HepG2 (cell line): ENCODE measurements at regions not wholly inside any gene's neighbourhood (a gene's known extent, or its start where the extent isn't known, plus 50 kb on each side); places are given as distances from the start of the nearest gene placed in this dataset.

ENCODE experiments used
- ATAC-seq: fragments of 200-7000 bp; cut with Tn5 transposase; 3 replicates; pipeline ENCODE4 v1.9.1; 2020; ENCODE audit warnings: mild to moderate bottlenecking, moderate library complexity
- BruUV-seq: library from RNA; stranded (reverse); fragments of 400-500 nt; replicated peaks from 2 replicates; lab custom pipeline; 2021; lab: Mats Ljungman, UMichigan
- CTCF ChIA-PET: fragments of 300-600 bp; formaldehyde crosslinking; extraction: SDS; loops from one replicate; lab custom pipeline; 2021; ENCODE audit warnings: low total read pairs, inconsistent platforms, low intra/inter-chr PET ratio; lab: Yijun Ruan, JAX
- POLR2A ChIA-PET: fragments of 350-600 bp; sonication (Branson Sonifier 250); formaldehyde crosslinking; loops from one replicate; lab custom pipeline; 2020; ENCODE audit warnings: antibody characterized with exemption, inconsistent platforms; lab: Yijun Ruan, JAX
- DNase-seq: peaks from one replicate; pipeline ENCODE4 v3.0.0-alpha.2; 2015; ENCODE audit warnings: low spot score
- FAIRE-seq: peaks from 3 replicates; lab custom pipeline; 2011; peaks lifted over from hg19 to GRCh38; lab: Jason Lieb, UNC
- H2AFZ ChIP-seq: one replicate; pipeline ENCODE4 v1.6.1; 2011; ENCODE audit warnings: low read length, inconsistent platforms
- H3K27ac ChIP-seq: fragments of 300-600 bp; 3 replicates; pipeline ENCODE4 v1.8.0; 2011; ENCODE audit warnings: mixed run types, mild to moderate bottlenecking, mixed read lengths, low read length, inconsistent platforms; ENCODE audit not compliant: insufficient read depth; ENCODE audit errors: extremely low read length
- H3K27me3 ChIP-seq, 2 experiments: fragments of 200-600 bp in 1 of 2; 2 replicates in 1 of 2; 3 replicates in 1 of 2; pipeline versions ENCODE4 v1.6.0 to v1.8.0; 2011; ENCODE audit warnings: low read length in 2 of 2, mild to moderate bottlenecking in 2 of 2, moderate library complexity in 2 of 2, inconsistent platforms in 1 of 2; ENCODE audit not compliant: insufficient read depth in 2 of 2, control insufficient read depth in 1 of 2
- H3K36me3 ChIP-seq, 2 experiments: fragments of 200-600 bp in 1 of 2; replicated peaks in 1 of 2; 2 replicates in 1 of 2; 3 replicates in 1 of 2; pipeline versions ENCODE4 v1.5.1 to v1.8.0; 2011; ENCODE audit warnings: low read length in 2 of 2, inconsistent platforms in 1 of 2; ENCODE audit not compliant: insufficient read depth in 2 of 2, control insufficient read depth in 1 of 2
- H3K4me1 ChIP-seq: 2 replicates; pipeline ENCODE4 v1.5.1; 2012; ENCODE audit warnings: low read length, inconsistent platforms; ENCODE audit not compliant: insufficient read depth
- H3K4me2 ChIP-seq: 2 replicates; pipeline ENCODE4 v1.6.0; 2011; ENCODE audit warnings: low read depth, low read length, inconsistent platforms
- H3K4me3 ChIP-seq, 3 experiments: fragments of 200-600 bp in 1 of 3; sonication (generic), shearing (Covaris generic) in 1 of 3; replicated peaks in 1 of 3; 2 replicates each; pipeline ENCODE4 v1.5.1; 2011 to 2016; ENCODE audit warnings: low read length in 3 of 3, inconsistent platforms in 2 of 3, low read depth in 2 of 3, mild to moderate bottlenecking in 2 of 3, control low read depth in 1 of 3, mixed read lengths in 1 of 3; ENCODE audit not compliant: insufficient read depth in 1 of 3
- H3K79me2 ChIP-seq: one replicate; pipeline ENCODE4 v1.6.1; 2011; ENCODE audit warnings: low read length, inconsistent platforms; ENCODE audit not compliant: insufficient read depth
- H3K9ac ChIP-seq: 2 replicates; pipeline ENCODE4 v1.6.0; 2011; ENCODE audit warnings: mild to moderate bottlenecking, low read depth, low read length, inconsistent platforms; ENCODE audit not compliant: insufficient read depth
- H3K9me3 ChIP-seq: 2 replicates; pipeline ENCODE4 v1.5.1; 2012; ENCODE audit warnings: mild to moderate bottlenecking, low read length
- H4K20me1 ChIP-seq: 2 replicates; pipeline ENCODE4 v1.6.0; 2011; ENCODE audit warnings: inconsistent platforms, mild to moderate bottlenecking, low read length, moderate library complexity; ENCODE audit not compliant: insufficient read depth
- E2F5 ChIP-seq: sonication (generic); formaldehyde crosslinking; conservative IDR thresholded peaks from 2 replicates; pipeline ENCODE4 v1.4.0; 2020; ENCODE audit warnings: missing genetic modification reagents
- HNF1A ChIP-seq, 2 experiments: sonication (generic) in 1 of 2; formaldehyde crosslinking in 1 of 2; IDR thresholded peaks; 2 replicates each; pipeline versions ENCODE4 v1.4.0 to v1.6.1; 2016 to 2020; ENCODE audit warnings: borderline replicate concordance in 1 of 2, low read depth in 1 of 2, mild to moderate bottlenecking in 1 of 2, missing genetic modification reagents in 1 of 2
- POLR2G ChIP-seq: fragments of 200-400 bp; formaldehyde crosslinking; IDR thresholded peaks from 2 replicates; pipeline ENCODE4 v1.6.1; 2018; ENCODE audit warnings: mild to moderate bottlenecking, low read depth, low read length, moderate library complexity
- ZFAT ChIP-seq: sonication (generic); formaldehyde crosslinking; conservative IDR thresholded peaks from 2 replicates; pipeline ENCODE4 v1.8.1; 2023; ENCODE audit warnings: missing genetic modification reagents, inconsistent platforms
- ZFP91 ChIP-seq: sonication (generic); formaldehyde crosslinking; IDR thresholded peaks from 2 replicates; pipeline ENCODE4 v1.9.0; 2022; ENCODE audit warnings: missing genetic modification reagents, mild to moderate bottlenecking, borderline replicate concordance
- ZNF512B ChIP-seq: sonication (generic); formaldehyde crosslinking; IDR thresholded peaks from 2 replicates; pipeline ENCODE4 v1.5.1; 2020; ENCODE audit warnings: missing genetic modification reagents, mild to moderate bottlenecking, borderline replicate concordance
- ZNF614 ChIP-seq: IDR thresholded peaks from 2 replicates; pipeline ENCODE4 v1.6.1; 2018; ENCODE audit warnings: missing biosample characterization, missing genetic modification reagents, inconsistent platforms, borderline replicate concordance
- WGBS: methylation state at CpG from one replicate; pipeline ENCODE4 v1.1.6; 2017; ENCODE audit warnings: low lambda C conversion rate; 5-methylcytosine and 5-hydroxymethylcytosine counted together
- in situ Hi-C: cut with HindIII; loops from 2 replicates; pipeline ENCODE4 v1.10.0; 2017; ENCODE audit warnings: low pct_unique_long_range_greater_than_20kb; ENCODE audit not compliant: extremely low pct_ligation_motif_present
- intact Hi-C: fragments of 100-400 bp; cut with micrococcal nuclease; formaldehyde crosslinking; loops from one replicate; pipeline ENCODE4 v1.10.0; 2022; ENCODE audit not compliant: unreplicated experiment

GRCh38 chr18:44392933-44393332 is 287.8 kb upstream of the SETBP1 start:
- H3K9ac ChIP-seq: no peak overlapping the region
- no peak for DNase-seq
- H3K4me3 ChIP-seq: no peak overlapping the region
- ChIA-PET CTCF (no interaction called here), POLR2A (no interaction called here)
- intact Hi-C loops (no loop called here), in situ Hi-C loops (no loop called here)
- H3K27ac ChIP-seq: no peak overlapping the region
- H4K20me1 ChIP-seq: no peaks in the 10 kb centered on the region
- peaks cover 79% of the 10 kb centered on the region for H3K9me3 ChIP-seq
- H2AFZ ChIP-seq: no peak overlapping the region
- H3K4me1 ChIP-seq: no peaks in the 10 kb centered on the region
- no TSS peak for BruUV-seq
- H3K4me2 ChIP-seq: no peak overlapping the region
- ATAC-seq: no peak
- H3K27me3 ChIP-seq: no peaks in the 10 kb centered on the region
- H3K79me2 ChIP-seq: no peaks in the 10 kb centered on the region
- FAIRE-seq: no peak
- no peaks in the 10 kb centered on the region for H3K36me3 ChIP-seq
- no peak for TF ChIP-seq HNF1A (IDR thresholded peaks at IDR 0.05; ENCODE audit: low read depth)
- no peak for TF ChIP-seq HNF1A (CRISPR knock-in tag; IDR thresholded peaks at IDR 0.05; ENCODE audit: borderline replicate concordance)
- no peak for TF ChIP-seq ZNF614 (CRISPR knock-in tag)

GRCh38 chr18:44393406-44393805 is 287.3 kb upstream of the SETBP1 start:
- no peaks in the 10 kb centered on the region for H3K79me2 ChIP-seq
- 24% methylated on average over 2 of the region's 2 CpGs for WGBS
- no peak overlapping the region for H2AFZ ChIP-seq
- FAIRE-seq (no peak), DNase-seq (no peak), ATAC-seq (no peak)
- no peaks in the 10 kb centered on the region for H4K20me1 ChIP-seq
- no peak overlapping the region for H3K9ac ChIP-seq
- intact Hi-C loops (no loop called here), in situ Hi-C loops (no loop called here)
- no peaks in the 10 kb centered on the region for H3K36me3 ChIP-seq
- CTCF ChIA-PET: no interaction called here
- no TSS peak for BruUV-seq
- H3K4me3 ChIP-seq: no peak overlapping the region
- H3K4me1 ChIP-seq: no peaks in the 10 kb centered on the region
- POLR2A ChIA-PET: no interaction called here
- no peak overlapping the region for H3K27ac ChIP-seq
- H3K27me3 ChIP-seq: no peaks in the 10 kb centered on the region
- H3K4me2 ChIP-seq: no peak overlapping the region
- peaks cover 75% of the 10 kb centered on the region for H3K9me3 ChIP-seq
- no peak for TF ChIP-seq ZNF512B (CRISPR knock-in tag)
- no peak for TF ChIP-seq ZFAT
- TF ChIP-seq POLR2G: no peak
- TF ChIP-seq E2F5 (CRISPR knock-in tag): no peak
- no peak for TF ChIP-seq ZFP91 (CRISPR knock-in tag)
